WTC11 (cell line): ENCODE measurements at regions not wholly inside any gene's neighbourhood (a gene's known extent, or its start where the extent isn't known, plus 50 kb on each side); places are given as distances from the start of the nearest gene placed in this dataset.

ENCODE experiments used
- ATAC-seq: fragments of 200-7000 bp; cut with Tn5 transposase; 2 replicates; pipeline ENCODE4 v1.10.0; 2021; ENCODE audit warnings: mild to moderate bottlenecking, moderate library complexity
- CTCF ChIA-PET: fragments of 300-600 bp; sonication (Branson Sonifier 250); formaldehyde crosslinking; loops from one replicate; lab custom pipeline; 2021; ENCODE audit warnings: antibody characterized with exemption; lab: Charles Lee
- POLR2A ChIA-PET: fragments of 350-600 bp; sonication (Branson Sonifier 250); formaldehyde crosslinking; loops from one replicate; lab custom pipeline; 2021; ENCODE audit warnings: antibody characterized with exemption; lab: Charles Lee
- DNase-seq: peaks from one replicate; pipeline ENCODE4 v3.0.0; 2021; ENCODE audit warnings: low spot score
- H3K27ac Mint-ChIP-seq: 2 replicates; pipeline ENCODE4 v1.8.0; 2021; ENCODE audit warnings: mixed read lengths
- H3K27me3 Mint-ChIP-seq: 2 replicates; pipeline ENCODE4 v1.8.0; 2021; ENCODE audit warnings: low read depth, mild to moderate bottlenecking, moderate library complexity, mixed read lengths
- H3K36me3 Mint-ChIP-seq: 2 replicates; pipeline ENCODE4 v1.8.0; 2021; ENCODE audit warnings: mixed read lengths
- H3K4me1 Mint-ChIP-seq: 2 replicates; pipeline ENCODE4 v1.8.0; 2022; ENCODE audit warnings: mixed read lengths
- H3K4me3 Mint-ChIP-seq: 2 replicates; pipeline ENCODE4 v1.8.0; 2021; ENCODE audit warnings: mild to moderate bottlenecking, moderate library complexity, mixed read lengths
- H3K9me3 Mint-ChIP-seq: 2 replicates; pipeline ENCODE4 v1.8.0; 2021; ENCODE audit warnings: mixed read lengths
- ATF2 ChIP-seq: sonication (generic); formaldehyde crosslinking; IDR thresholded peaks from 2 replicates; pipeline ENCODE4 v1.8.1; 2022; ENCODE audit warnings: low read depth, missing genetic modification reagents, borderline replicate concordance
- ELF4 ChIP-seq: sonication (generic); formaldehyde crosslinking; IDR thresholded peaks from 2 replicates; pipeline ENCODE4 v1.8.1; 2022; ENCODE audit warnings: low read depth, mild to moderate bottlenecking, moderate library complexity, missing genetic modification reagents
- FOXJ3 ChIP-seq: sonication (generic); formaldehyde crosslinking; IDR thresholded peaks from 2 replicates; pipeline ENCODE4 v1.9.0; 2021; ENCODE audit warnings: missing genetic modification reagents, mild to moderate bottlenecking, borderline replicate concordance
- FOXK1 ChIP-seq: sonication (generic); formaldehyde crosslinking; IDR thresholded peaks from 2 replicates; pipeline ENCODE4 v1.8.0; 2022; ENCODE audit warnings: mild to moderate bottlenecking, moderate library complexity, missing genetic modification reagents
- FOXP1 ChIP-seq: sonication (generic); formaldehyde crosslinking; IDR thresholded peaks from 2 replicates; pipeline ENCODE4 v1.8.0; 2022; ENCODE audit warnings: missing genetic modification reagents, mild to moderate bottlenecking, moderate library complexity, borderline replicate concordance
- GTF2I ChIP-seq: fragments of 250-450 bp; sonication (Bioruptor Pico); conservative IDR thresholded peaks from 2 replicates; pipeline ENCODE4 v1.4.0; 2021; ENCODE audit warnings: mild to moderate bottlenecking
- IRF1 ChIP-seq: sonication (generic); formaldehyde crosslinking; IDR thresholded peaks from 2 replicates; pipeline ENCODE4 v1.8.0; 2023; ENCODE audit warnings: missing genetic modification reagents
- JUN ChIP-seq: sonication (generic); formaldehyde crosslinking; IDR thresholded peaks from 2 replicates; pipeline ENCODE4 v1.8.0; 2023; ENCODE audit warnings: mild to moderate bottlenecking, missing genetic modification reagents
- NFATC4 ChIP-seq: fragments of 250-450 bp; sonication (Bioruptor Pico); IDR thresholded peaks from 2 replicates; pipeline ENCODE4 v1.9.0; 2021; ENCODE audit warnings: mild to moderate bottlenecking
- NR1H2 ChIP-seq: sonication (generic); formaldehyde crosslinking; IDR thresholded peaks from 2 replicates; pipeline ENCODE4 v1.9.0; 2021; ENCODE audit warnings: mild to moderate bottlenecking, moderate library complexity, missing genetic modification reagents
- SMAD4 ChIP-seq: sonication (generic); formaldehyde crosslinking; IDR thresholded peaks from 2 replicates; pipeline ENCODE4 v1.8.0; 2022; ENCODE audit warnings: mild to moderate bottlenecking, missing genetic modification reagents
- ZNF219 ChIP-seq: sonication (generic); formaldehyde crosslinking; IDR thresholded peaks from 2 replicates; pipeline ENCODE4 v1.8.0; 2023; ENCODE audit warnings: missing genetic modification reagents, mild to moderate bottlenecking, borderline replicate concordance
- ZNF317 ChIP-seq: sonication (generic); formaldehyde crosslinking; IDR thresholded peaks from 2 replicates; pipeline ENCODE4 v1.8.1; 2023; ENCODE audit warnings: low read depth, mild to moderate bottlenecking, moderate library complexity, missing genetic modification reagents, borderline replicate concordance
- ZNF396 ChIP-seq: fragments of 250-450 bp; sonication (Bioruptor Pico); IDR thresholded peaks from 2 replicates; pipeline ENCODE4 v1.8.0; 2021; ENCODE audit warnings: mild to moderate bottlenecking, moderate library complexity, borderline replicate concordance
- ZNF425 ChIP-seq: fragments of 250-450 bp; sonication (Bioruptor Pico); conservative IDR thresholded peaks from 2 replicates; pipeline ENCODE4 v1.9.0; 2021; ENCODE audit warnings: mild to moderate bottlenecking
- ZNF671 ChIP-seq: fragments of 250-450 bp; sonication (Bioruptor Pico); IDR thresholded peaks from 2 replicates; pipeline ENCODE4 v1.8.0; 2021; ENCODE audit warnings: mild to moderate bottlenecking
- TF ChIP-seq, protein P1 (sequence below): sonication (generic); formaldehyde crosslinking; IDR thresholded peaks from 2 replicates; pipeline ENCODE4 v1.8.0; 2022; ENCODE audit warnings: mild to moderate bottlenecking, missing genetic modification reagents
- TF ChIP-seq, protein P2 (sequence below): sonication (generic); formaldehyde crosslinking; IDR thresholded peaks from 2 replicates; pipeline ENCODE4 v1.8.1; 2023; ENCODE audit warnings: mild to moderate bottlenecking, missing genetic modification reagents
- TF ChIP-seq, protein P3 (sequence below): sonication (generic); formaldehyde crosslinking; IDR thresholded peaks from 2 replicates; pipeline ENCODE4 v1.8.0; 2022; ENCODE audit warnings: mild to moderate bottlenecking, missing genetic modification reagents

DNA sequence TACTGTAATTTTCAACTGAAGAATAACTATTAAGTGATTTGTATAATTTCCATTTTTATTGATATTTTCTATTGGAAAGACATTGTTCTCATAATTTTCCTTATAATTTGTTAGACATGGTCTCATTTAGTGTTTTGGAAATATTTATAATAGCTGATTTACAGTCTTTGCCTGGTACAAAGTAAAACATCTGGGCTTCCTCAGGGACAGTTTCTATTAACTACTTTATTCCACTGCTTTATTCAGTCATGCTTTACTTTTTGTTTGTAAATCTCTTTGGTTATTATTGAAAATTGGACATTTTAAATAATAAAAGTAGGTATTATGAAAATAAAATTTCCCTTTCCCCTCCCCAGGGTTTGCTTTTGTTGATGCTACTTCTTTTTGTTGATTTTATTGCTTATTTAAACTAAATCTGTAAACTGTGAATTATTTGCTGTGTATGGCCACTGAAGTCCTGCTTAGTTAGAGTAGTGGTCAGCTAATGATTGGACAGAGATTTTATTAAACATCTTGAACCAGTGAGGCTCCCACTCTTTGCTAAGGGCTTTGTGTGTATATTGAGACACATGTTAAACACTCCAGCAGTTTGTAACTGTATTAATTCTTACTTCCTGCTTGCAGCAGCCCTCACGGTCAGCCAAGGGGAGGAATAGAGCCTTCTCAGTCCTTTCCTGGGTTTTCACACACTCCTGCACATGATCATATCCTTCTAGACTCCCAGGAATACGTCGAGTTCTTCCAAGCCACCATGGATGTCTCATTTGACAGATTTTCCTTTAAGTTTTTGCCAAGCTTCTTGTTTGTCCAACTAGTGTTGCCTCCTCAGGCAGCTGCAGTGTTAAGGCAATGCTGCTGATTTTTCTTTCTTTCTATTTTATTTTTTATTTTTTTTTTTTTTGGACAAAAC, 994.6 kb upstream of the PRMT6 start (continued):
- TF ChIP-seq ELF4 (CRISPR knock-in tag) (no peak), ZNF396 (no peak), FOXP1 (CRISPR knock-in tag) (no peak), JUN (CRISPR knock-in tag) (no peak)
- TF ChIP-seq, all 79 proteins: peak for 0

GRCh38 chr1:106063510-106063909, 993.0 kb upstream of the PRMT6 start:
- Mint-ChIP-seq H3K4me1 (peaks cover 7% of the 10 kb centered on the region), H3K36me3 (no peaks in the 10 kb centered on the region), H3K9me3 (peaks cover 8% of the 10 kb centered on the region), H3K4me3 (no peak overlapping the region), H3K27me3 (no peaks in the 10 kb centered on the region), H3K27ac (no peak overlapping the region)
- ChIA-PET POLR2A (no interaction called here), CTCF (no interaction called here)
- ATAC-seq (no peak), DNase-seq (no peak)
- TF ChIP-seq ZNF671 (no peak), FOXJ3 (CRISPR knock-in tag) (no peak), FOXP1 (CRISPR knock-in tag) (no peak), ZNF219 (CRISPR knock-in tag) (no peak), FOXK1 (CRISPR knock-in tag) (no peak), NR1H2 (CRISPR knock-in tag) (no peak), SMAD4 (no peak), IRF1 (CRISPR knock-in tag) (no peak), NFATC4 (no peak), GTF2I (CRISPR knock-in tag) (no peak), ATF2 (CRISPR knock-in tag) (no peak), ZNF425 (CRISPR knock-in tag) (no peak), ZNF317 (no peak)
- TF ChIP-seq, protein P1, sequence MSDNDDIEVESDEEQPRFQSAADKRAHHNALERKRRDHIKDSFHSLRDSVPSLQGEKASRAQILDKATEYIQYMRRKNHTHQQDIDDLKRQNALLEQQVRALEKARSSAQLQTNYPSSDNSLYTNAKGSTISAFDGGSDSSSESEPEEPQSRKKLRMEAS (CRISPR knock-in tag) = no peak
- TF ChIP-seq, protein P2, sequence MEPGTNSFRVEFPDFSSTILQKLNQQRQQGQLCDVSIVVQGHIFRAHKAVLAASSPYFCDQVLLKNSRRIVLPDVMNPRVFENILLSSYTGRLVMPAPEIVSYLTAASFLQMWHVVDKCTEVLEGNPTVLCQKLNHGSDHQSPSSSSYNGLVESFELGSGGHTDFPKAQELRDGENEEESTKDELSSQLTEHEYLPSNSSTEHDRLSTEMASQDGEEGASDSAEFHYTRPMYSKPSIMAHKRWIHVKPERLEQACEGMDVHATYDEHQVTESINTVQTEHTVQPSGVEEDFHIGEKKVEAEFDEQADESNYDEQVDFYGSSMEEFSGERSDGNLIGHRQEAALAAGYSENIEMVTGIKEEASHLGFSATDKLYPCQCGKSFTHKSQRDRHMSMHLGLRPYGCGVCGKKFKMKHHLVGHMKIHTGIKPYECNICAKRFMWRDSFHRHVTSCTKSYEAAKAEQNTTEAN (CRISPR knock-in tag) = no peak
- TF ChIP-seq, protein P3, sequence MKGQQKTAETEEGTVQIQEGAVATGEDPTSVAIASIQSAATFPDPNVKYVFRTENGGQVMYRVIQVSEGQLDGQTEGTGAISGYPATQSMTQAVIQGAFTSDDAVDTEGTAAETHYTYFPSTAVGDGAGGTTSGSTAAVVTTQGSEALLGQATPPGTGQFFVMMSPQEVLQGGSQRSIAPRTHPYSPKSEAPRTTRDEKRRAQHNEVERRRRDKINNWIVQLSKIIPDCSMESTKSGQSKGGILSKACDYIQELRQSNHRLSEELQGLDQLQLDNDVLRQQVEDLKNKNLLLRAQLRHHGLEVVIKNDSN (CRISPR knock-in tag) = no peak
